GM19395 (cell line): ENCODE measurements at regions not wholly inside any gene's neighbourhood (a gene's known extent, or its start where the extent isn't known, plus 50 kb on each side); places are given as distances from the start of the nearest gene placed in this dataset.
"Not testable (repeated sequence)": the region's sequence is repeated elsewhere in the genome, so short reads cannot be mapped to it uniquely, and the experiment has no call there.

Experiments
- ATAC-seq: cut with Tn5 transposase; IDR thresholded peaks from one replicate; pipeline ENCODE4 v1.9.1; 2021; ENCODE audit warnings: mild to moderate bottlenecking, moderate library complexity; ENCODE audit not compliant: unreplicated experiment

DNA sequence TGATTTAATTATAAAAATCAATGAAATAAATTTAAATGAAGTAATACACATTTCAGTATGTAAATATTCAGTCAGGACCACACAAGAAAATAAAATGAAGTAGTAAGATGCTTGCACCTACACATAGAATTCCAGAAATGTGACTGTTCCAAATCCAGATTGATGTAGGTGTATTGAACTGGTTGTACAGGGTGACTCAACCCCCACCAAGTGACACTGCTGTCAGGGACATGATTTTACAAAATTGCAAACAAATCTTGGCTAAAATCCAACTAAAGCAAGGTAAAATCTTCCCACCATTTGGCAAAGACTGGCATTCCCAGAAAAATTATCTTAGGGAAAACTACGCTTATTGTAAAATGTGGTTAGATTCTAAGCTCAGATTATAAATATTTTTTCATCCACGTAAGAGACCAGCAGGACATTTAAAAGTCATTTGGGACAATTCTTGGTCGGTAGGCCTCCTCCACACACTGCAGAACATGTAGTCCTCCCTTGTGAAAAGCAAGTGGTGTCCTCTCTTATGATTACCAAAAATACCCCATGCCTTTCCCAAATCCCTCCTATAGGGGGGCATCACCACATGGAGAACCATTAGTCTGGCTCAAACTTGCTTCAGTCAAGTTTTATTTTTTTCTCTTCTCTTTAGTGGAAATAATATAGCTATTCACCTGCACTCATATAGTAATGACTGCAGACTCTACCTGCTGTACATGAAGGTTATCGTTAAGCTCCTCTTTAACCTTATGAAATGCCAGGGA, 287.1 kb upstream of the SMIM30 start:
- no peak for ATAC-seq

DNA sequence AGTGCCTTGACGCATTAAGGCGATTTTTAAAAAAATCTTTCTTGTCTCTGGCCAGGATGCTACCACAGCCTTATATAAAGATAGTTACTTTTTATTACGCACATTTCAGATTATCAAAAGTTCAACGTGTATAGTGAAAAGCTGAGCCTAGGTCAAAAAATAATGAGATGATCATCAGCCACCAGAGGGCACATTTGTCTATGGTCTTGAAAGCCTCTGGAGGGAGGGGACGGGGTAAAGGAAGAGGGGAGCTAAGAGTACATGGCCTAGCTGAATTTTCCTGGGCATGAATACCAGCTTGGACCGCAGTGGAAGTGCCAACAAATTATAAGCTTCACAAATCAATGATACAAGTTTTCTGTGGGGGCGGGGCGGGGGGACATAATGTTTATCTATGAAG, 285.9 kb upstream of the SMIM30 start:
- ATAC-seq, result peak; percentile 52

DNA sequence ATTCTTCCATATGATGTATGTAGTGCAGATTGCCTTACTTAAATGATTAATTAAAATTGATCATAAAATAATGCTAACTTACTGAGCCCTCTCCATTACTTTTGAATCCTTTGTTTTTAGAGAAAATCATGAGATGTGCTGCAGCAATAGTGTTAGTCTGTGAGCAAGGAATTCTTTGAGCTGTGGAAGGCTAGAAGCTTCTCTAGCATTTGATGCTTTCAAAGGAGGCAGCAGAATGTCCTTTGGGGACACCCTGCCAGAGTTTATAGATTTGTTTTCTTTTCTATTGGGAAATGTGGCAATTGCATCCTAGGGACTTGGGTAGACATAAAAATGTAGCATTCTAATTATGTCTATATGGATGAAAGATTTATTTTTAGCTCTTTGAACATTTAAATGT, 284.1 kb upstream of the SMIM30 start:
- ATAC-seq, result no peak

DNA sequence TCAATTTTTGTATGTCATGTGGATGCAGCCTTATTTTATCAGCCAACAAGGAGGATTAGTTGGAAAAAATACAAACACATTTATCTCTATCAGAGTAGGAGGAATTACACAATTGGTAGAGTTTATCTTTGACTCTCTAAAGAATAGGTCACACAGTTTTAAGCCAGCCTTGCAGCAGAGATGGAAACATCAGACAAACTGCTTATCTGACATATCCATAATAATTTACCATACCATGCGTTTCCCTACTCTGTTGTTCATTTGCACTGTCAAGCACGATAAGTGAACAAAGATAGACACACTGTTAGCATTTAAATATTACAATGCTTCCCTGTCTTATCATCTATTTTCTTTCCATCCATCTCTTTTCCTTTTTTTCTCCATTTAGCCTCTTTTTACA, 283.7 kb upstream of the SMIM30 start:
- ATAC-seq, result no peak

DNA sequence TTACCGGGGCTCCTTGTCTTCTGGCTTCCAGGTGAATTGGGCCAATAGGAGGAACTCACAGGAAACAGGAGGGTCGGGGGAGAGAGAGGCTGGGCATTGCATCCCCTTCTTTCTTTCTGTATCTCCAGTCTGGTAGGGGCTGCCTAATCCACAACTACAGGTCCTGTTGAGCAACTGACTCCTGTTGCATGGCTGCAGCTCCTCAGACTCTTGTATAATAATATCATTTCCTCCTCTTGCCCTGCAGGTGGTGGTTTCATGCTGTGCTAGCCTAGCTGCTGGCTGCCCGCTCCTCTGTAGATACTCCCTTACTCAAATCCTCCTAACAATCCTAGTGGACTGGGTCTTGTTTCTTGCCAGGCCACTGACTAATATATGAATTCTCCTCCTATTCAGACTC, 276.5 kb upstream of the SMIM30 start:
- ATAC-seq, result no peak

DNA sequence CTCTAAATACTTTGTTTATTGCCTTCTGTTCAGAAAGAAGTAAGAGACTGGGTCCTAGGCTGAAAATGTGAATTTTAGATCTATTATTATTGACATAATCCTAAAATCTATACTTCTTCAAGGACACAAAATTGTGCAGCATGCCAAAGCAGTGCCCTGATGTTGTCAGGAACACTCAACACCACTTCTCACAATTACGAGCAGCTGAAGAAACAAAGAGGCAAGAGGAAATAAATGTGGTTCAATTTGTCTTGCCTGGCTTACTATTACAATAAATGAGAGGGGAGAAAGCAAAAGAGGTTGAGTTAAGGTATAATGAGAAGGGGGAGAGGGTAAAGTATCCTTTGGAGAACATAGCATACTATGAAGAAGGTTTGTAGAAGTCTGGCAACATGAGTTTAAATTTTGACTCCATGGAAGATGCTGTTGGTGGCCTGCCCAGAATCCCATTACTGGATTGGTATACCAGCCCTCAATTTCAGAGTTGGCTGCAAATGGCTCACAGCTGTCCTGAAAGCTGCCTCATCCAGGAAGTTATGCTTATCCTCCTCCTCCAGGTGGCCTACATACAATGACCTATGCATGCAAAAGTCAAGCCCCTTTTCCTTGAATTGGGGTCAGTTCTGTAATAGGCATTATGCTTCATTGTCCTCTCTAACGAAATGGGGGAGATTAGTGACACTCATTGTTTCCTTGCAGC, 274.6 kb upstream of the SMIM30 start:
- no peak for ATAC-seq

DNA sequence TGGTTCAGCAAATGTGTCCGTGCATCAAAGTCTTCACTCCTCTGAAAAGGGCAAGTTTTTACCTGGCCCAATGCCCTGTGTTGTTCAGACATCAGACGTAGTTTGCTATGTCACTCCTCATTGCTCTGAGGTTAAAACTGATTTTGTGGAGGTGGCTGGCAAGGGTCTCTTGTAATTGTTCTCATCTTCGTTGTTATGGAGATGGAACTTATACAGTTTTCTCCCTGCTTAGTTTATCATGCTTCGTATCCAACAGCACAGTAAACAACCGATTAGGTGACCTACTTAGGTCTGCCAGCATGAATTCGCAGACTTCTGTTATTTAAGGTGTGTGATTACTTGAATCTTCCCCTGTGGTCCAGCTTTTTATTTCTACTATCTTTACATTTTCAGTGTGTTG, 274.1 kb upstream of the SMIM30 start:
- no peak for ATAC-seq

DNA sequence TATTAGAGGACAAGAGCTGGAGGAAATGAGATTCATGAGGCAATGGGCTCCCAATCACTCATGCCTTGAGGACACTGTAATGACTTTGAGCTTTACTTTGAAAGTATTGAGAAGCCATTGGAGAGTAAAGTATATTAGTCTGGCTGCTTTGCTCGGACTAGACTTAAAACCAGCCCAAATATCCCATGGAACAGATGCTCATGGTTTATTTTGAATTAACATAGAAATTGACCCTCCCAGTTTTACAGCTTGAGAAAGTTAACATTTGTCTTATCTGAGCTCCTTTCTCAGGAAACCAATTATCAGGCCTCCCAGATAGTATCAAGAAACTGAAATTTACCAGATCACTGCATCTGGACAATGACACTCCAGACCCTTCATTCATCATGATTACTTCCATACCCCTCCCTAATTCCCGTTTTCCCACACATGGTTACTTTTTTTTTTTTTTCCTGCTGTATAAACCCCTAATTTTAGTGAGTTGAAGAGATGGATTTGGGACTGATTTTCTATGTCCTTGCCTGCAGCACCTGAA, 270.8 kb upstream of the SMIM30 start:
- ATAC-seq, result no peak

DNA sequence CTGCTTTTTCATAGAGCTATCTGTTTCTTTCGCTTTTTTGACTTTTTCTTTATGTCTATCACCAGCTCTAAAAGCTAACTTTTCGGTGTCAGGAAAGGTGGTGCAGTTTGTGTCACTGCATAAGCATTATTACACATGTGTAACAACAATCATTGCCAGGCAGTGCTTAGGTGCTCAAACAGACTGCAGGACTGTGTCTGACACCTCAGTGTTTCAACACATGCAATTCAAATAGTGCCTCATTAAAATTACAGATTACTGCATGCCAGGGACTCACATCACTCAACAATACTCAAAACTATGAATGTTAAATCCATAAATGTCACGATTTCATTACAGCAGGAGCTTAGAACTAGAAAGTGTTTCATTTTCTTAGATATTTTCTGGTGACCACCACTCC, 265.3 kb upstream of the SMIM30 start:
- ATAC-seq, result no peak

DNA sequence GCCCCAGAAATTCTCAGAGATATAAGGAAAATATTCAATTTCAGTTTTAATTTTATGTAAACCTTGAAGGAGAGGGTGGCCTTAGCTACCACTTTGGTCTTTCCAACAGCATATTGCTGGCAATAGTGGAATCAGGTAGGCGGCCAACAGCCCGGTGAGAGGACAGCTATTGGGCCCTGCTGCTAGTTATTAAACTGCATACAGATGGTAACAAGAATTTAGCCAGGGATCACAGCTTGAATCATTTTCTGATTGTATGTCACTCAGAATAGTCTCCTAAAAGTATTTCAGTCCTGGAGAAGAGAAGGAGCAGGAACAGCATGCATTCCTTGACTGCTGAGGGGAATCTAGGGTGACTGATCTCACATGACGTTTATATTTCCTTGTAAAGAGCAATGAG, 261.4 kb upstream of the SMIM30 start:
- no peak for ATAC-seq

DNA sequence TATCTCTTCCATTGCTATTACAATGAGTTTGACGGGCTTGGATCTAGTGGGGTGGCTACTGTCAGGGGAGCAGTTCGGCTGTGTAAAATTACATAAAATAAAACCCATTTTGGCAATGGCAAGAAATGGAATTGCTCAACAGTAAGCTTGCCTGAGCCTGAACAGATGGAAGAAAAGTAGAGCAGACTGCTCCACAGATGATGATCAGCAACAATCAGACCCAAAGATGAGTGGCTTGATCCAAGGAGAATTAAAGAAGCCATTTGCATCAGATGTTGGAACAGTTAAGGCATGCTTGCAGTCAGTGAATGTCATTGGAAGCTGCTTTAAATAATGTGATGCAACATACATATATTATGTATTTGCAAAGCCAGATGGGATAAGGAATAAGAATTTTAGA, 256.6 kb upstream of the SMIM30 start:
- no peak for ATAC-seq

DNA sequence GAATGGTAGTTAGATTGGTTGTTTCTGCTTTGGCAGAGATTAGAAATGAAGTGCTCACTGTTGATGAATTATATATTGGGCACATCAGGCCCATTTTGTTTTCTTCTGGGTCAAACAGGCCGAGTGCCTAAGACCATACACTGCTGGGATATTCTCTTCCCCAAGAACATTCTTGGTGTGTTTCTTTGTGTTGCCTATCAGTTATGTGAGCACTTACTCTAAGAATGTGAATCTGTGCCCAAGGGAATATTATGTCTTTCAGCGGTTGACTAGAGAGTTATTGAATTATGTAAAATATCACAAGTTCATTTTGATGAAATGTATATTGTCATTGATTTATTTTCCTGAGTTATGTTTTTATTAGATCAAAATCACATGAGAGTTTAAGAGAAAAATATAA, 255.5 kb upstream of the SMIM30 start:
- ATAC-seq, result no peak

DNA sequence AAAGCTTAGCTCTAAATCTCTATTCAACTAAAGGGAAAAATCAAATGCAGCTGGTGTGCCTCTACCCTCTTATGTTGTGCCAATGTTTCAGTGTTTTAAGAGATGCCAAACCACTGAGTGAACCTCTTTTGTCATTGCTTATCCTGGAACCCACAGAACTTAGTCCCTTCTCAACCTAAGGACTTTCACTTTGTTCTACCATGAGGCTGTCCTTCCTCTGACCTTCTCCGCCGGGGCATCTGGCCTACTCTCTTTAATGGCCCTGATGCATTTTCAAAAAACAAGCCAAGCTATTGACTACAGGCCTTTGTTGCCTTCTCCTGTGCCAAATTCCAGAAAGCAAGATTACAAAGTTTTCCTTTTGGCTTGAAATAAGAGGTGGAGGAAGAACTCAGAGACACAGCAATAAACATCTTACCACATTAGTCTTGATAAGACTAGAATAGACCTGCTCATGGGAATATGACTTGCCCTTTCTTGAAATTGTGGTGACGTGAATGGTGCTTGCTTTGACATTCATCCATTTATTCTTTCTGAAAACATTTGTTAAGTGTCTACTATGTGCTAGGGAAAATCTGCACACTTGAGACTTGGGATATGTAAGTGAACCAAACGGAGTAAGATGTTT, 253.2 kb upstream of the SMIM30 start:
- ATAC-seq, result no peak

DNA sequence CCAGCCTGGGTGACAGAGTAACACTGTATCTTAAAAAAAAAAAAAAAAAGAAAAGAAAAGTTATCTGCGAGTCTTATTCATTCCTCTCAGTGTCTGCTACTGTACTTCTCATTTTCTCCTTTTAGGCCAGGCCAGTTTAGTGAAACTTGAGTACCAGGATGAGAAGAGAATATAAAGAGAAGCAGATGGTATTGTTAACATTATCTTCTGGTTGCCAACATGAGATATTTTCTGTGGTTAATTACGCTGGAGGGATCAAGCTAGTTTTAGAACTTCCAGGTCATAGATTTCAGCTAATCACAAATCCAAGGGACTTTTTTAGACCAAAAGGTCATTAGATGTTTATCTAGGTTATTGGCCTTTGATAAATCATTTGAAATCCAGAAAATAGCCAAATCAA, 252.6 kb upstream of the SMIM30 start:
- no peak for ATAC-seq

DNA sequence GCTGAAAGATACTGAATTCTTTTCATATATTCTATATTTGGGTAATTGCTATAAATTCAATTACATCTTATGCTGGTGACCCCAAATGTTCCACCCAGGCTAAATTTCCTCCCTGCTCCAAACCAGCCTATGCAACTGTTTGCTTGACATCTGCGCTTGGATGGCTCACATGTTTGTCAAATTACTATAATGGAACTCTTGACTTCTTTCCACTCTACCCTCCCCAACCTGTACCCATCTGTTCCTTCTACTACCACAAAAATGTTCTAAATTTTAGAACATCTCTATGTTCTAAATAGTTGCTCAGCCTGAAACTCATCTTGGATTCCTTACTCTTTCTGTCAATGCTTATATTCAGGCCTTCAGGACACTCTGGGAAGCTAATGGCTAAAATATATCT, 249.9 kb upstream of the SMIM30 start:
- ATAC-seq, result no peak

DNA sequence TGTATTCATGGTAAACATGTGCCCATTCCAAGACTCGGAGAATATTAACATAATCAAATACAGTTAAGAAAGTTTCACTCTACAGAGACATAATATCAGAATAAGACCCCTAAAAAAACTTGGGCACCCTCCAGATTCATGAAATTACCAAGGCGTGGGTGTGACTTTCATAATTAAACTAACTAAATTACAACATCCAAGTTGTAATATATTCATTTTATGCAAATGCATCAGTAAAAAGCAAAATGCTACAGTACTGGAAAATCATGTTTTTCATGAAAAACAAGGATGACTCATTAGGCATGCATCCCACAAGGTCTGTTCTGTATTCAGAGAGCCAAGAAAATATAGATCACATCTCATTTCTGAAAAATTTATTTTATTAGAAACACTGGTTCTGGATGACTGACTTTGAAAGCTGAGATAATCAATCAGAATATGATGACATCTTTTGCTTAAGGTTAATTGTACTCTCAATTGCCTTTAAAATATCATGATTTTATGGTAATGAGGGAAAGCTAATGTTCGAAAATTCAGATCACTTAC, 248.8 kb upstream of the SMIM30 start:
- no peak for ATAC-seq

DNA sequence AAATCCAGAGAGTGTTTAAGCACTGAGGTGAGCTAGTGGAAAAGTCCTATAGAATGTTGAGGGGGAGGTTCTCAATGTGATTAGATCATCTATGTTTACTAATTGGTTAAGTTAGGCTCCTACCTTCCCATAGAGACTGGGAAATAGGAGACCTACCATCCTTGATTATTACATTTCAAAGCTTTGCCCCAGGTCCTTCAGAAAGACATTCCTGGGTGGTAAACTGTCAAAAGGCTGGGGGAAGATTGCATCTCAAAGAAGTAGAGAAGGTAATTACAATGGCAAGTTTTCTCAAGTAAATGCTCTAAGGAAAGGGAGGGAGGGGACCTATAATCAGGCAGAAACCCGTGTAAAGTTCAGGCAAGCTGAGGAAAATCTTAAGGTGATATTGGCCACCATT, 247.8 kb upstream of the SMIM30 start:
- no peak for ATAC-seq

DNA sequence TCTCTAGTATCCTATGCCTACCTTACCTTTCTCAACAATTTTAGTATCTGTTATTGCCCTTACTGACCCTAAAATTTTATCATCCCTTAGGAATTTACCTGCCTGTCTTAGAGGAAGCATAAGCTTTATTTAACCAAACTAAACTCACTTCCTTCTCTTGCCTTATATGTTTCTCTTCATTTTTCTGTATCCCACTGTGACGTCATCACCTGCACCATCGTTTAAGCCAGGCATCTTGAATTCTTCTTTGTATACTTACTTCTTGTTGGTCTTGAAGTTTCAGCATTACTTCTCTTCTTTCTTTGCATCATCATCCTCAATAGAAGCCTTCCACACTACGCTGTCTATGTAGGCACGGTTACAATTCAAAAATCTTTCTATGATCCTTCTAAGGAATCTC, 231.0 kb upstream of the SMIM30 start:
- ATAC-seq, result no peak

DNA sequence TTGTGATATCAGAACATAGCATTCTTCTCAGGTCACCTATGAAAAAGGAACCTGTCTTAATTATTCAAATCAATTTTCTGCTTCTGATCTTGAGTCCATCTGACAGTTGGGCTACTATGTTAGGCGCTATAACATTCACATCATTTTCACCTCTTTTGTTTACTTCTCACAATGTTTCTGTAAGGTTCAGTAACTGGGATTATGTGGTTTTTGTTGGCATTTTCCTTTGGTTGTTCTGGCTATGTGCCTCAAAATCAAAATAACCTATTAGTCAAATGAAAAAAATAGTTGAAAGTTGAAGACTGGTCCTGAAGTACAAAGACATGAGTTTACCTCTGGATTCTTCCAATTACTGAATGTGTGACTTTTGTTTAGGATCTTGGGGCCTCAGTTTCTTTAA, 221.3 kb upstream of the SMIM30 start:
- no peak for ATAC-seq

DNA sequence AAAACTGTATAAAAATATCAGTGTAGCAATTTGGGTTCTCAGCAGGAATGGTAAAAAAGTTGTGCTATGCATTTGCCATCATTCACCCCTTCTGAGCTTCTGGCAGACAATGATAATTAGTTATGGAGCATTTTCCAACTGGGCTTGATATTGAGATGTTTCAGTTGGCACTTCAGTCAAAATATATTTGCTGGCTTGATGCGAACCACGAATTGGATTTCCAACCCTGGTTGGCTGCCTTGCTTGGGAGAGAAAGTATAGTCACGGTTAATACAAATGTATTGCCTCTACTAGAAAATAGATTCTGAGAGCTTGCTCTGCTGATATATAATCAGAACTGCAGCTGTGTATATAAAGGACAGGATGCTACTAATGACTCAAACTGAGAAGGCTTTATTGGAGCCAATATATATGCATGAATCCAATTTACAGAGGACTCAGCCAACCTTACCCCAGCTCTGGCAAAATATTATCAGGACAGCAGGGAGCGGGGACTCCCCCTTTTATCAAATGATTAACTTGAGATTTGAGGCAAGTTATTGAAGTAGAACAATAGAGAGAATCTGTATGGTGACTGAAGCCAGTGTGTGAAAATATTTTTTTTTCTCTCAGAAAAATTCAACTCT, 219.8 kb upstream of the SMIM30 start:
- ATAC-seq, result peak; percentile 89

DNA sequence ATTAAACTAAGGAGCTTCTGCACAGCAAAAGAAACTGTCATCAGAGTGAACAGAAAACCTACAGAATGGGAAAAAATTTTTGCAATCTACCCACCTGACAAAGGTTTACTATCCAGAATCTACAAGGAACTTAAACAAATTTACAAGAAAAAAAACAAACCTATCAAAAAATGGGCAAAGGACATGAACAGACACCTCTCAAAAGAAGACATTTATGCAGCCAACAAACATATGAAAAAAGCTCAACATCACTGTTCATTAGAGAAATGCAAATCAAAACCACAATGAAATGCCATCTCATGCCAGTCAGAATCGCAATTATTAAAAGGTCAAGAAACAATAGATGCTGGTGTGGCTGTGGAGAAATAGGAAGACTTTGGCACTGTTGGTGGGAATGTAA, 218.5 kb upstream of the SMIM30 start:
- ATAC-seq, result not testable (repeated sequence)
